Activated CD8-positive, alpha-beta T cell treated with anti-CD3 and anti-CD28 coated beads for 36 hours (primary cell): ENCODE measurements at regions not wholly inside any gene's neighbourhood (a gene's known extent, or its start where the extent isn't known, plus 50 kb on each side); places are given as distances from the start of the nearest gene placed in this dataset.
"Not testable (repeated sequence)": the region's sequence is repeated elsewhere in the genome, so short reads cannot be mapped to it uniquely, and the experiment has no call there.

ENCODE experiments used
- ATAC-seq: fragments of 200-7000 bp; cut with Tn5 transposase; one replicate; pipeline ENCODE4 v1.10.0; 2021; ENCODE audit warnings: mild to moderate bottlenecking, moderate library complexity
- CTCF ChIA-PET: fragments of 350-600 bp; sonication (Branson Sonifier 250); formaldehyde crosslinking; loops from one replicate; lab custom pipeline; 2021; ENCODE audit warnings: antibody characterized with exemption; lab: Charles Lee
- POLR2A ChIA-PET: fragments of 350-600 bp; sonication (Branson Sonifier 250); formaldehyde crosslinking; loops from one replicate; lab custom pipeline; 2021; ENCODE audit warnings: antibody characterized with exemption; lab: Charles Lee
- DNase-seq: peaks from one replicate; pipeline ENCODE4 v3.0.0-alpha.2; 2020
- H3K27ac Mint-ChIP-seq: one replicate; pipeline ENCODE4 v1.8.0; 2021; ENCODE audit warnings: mild to moderate bottlenecking, mixed read lengths
- H3K27me3 Mint-ChIP-seq: one replicate; pipeline ENCODE4 v1.8.0; 2021; ENCODE audit warnings: mixed read lengths
- H3K36me3 Mint-ChIP-seq: one replicate; pipeline ENCODE4 v1.8.0; 2021; ENCODE audit warnings: low read depth, mixed read lengths
- H3K4me1 Mint-ChIP-seq: one replicate; pipeline ENCODE4 v1.8.0; 2021; ENCODE audit warnings: low read depth, mixed read lengths
- H3K4me3 Mint-ChIP-seq: one replicate; pipeline ENCODE4 v1.8.0; 2021; ENCODE audit warnings: mild to moderate bottlenecking, moderate library complexity, mixed read lengths
- H3K9me3 Mint-ChIP-seq: one replicate; pipeline ENCODE4 v1.8.0; 2021; ENCODE audit warnings: mixed read lengths
- CTCF ChIP-seq: fragments of 200-600 bp; IDR thresholded peaks from one replicate; pipeline ENCODE4 v1.8.0; 2022; ENCODE audit warnings: antibody characterized with exemption, mild to moderate bottlenecking
- intact Hi-C: fragments of 100-400 bp; cut with micrococcal nuclease; formaldehyde crosslinking; loops from one replicate; pipeline ENCODE4 v1.10.0; 2022

GRCh38 chr1:189313488-189313887 is 1164.2 kb downstream of the BRINP3 start:
- ChIA-PET CTCF (no interaction called here), POLR2A (no interaction called here)
- no peak overlapping the region for H3K27ac Mint-ChIP-seq
- TF ChIP-seq CTCF, result no peak
- no peak overlapping the region for H3K4me3 Mint-ChIP-seq
- no peaks in the 10 kb centered on the region for H3K27me3 Mint-ChIP-seq
- H3K9me3 Mint-ChIP-seq, result peaks cover 8% of the 10 kb centered on the region
- ATAC-seq (no peak), DNase-seq (no peak)
- intact Hi-C loops, result no loop called here
- no peaks in the 10 kb centered on the region for H3K4me1 Mint-ChIP-seq
- no peaks in the 10 kb centered on the region for H3K36me3 Mint-ChIP-seq

GRCh38 chr1:189315035-189315901 is 1162.4 kb downstream of the BRINP3 start:
- ChIA-PET CTCF (no interaction called here), POLR2A (no interaction called here)
- Mint-ChIP-seq H3K4me1 (no peaks in the 10 kb centered on the region), H3K27ac (no peak overlapping the region), H3K36me3 (no peaks in the 10 kb centered on the region), H3K27me3 (no peaks in the 10 kb centered on the region), H3K4me3 (no peak overlapping the region), H3K9me3 (peaks cover 11% of the 10 kb centered on the region)
- intact Hi-C loops, result no loop called here
- no peak for TF ChIP-seq CTCF
- DNase-seq (no peak), ATAC-seq (no peak)

GRCh38 chr1:189323091-189323490 is 1154.6 kb downstream of the BRINP3 start:
- Mint-ChIP-seq H3K9me3 (peaks cover 7% of the 10 kb centered on the region), H3K27ac (no peak overlapping the region), H3K36me3 (no peaks in the 10 kb centered on the region), H3K4me3 (no peak overlapping the region), H3K4me1 (no peaks in the 10 kb centered on the region), H3K27me3 (no peaks in the 10 kb centered on the region)
- no peak for DNase-seq
- ChIA-PET POLR2A (no interaction called here), CTCF (no interaction called here)
- intact Hi-C loops, result no loop called here
- ATAC-seq, result no peak
- TF ChIP-seq CTCF, result no peak

- intact Hi-C loops, H3K4me3 Mint-ChIP-seq, CTCF ChIA-PET, H3K36me3 Mint-ChIP-seq, DNase-seq, H3K27ac Mint-ChIP-seq, POLR2A ChIA-PET, ATAC-seq, H3K4me1 Mint-ChIP-seq, H3K27me3 Mint-ChIP-seq: not testable (repeated sequence)
- peaks cover 19% of the 10 kb centered on the region for H3K9me3 Mint-ChIP-seq
Measured at GRCh38 chr1:189331071-189331470, 1146.6 kb downstream of the BRINP3 start.

- intact Hi-C loops, result no loop called here
- no peak for TF ChIP-seq CTCF
- Mint-ChIP-seq H3K36me3 (no peaks in the 10 kb centered on the region), H3K4me1 (no peaks in the 10 kb centered on the region), H3K9me3 (peaks cover 18% of the 10 kb centered on the region), H3K4me3 (no peak overlapping the region), H3K27me3 (no peaks in the 10 kb centered on the region), H3K27ac (no peak overlapping the region)
- DNase-seq (no peak), ATAC-seq (no peak)
- ChIA-PET POLR2A (no interaction called here), CTCF (no interaction called here)
Measured at GRCh38 chr1:189336115-189337100, 1141.3 kb downstream of the BRINP3 start.
